K562 (cell line): ENCODE measurements at regions not wholly inside any gene's neighbourhood (a gene's known extent, or its start where the extent isn't known, plus 50 kb on each side); places are given as distances from the start of the nearest gene placed in this dataset.

Experiments
- FOXA3 ChIP-seq, 2 experiments: fragments of 450-650 bp in 1 of 2; sonication (generic) in 1 of 2; formaldehyde crosslinking; IDR thresholded peaks in 1 of 2; conservative IDR thresholded peaks in 1 of 2; 2 replicates each; pipeline versions ENCODE4 v1.4.0 to v1.8.0; 2020 to 2022; ENCODE audit warnings: mild to moderate bottlenecking in 2 of 2, missing genetic modification reagents in 1 of 2
- FOXK2 ChIP-seq, 2 experiments: fragments of 450-650 bp; IDR thresholded peaks in 1 of 2; conservative IDR thresholded peaks in 1 of 2; 2 replicates each; pipeline ENCODE4 v1.6.1; 2016; ENCODE audit warnings: low read depth in 2 of 2, mild to moderate bottlenecking in 1 of 2
- JUND ChIP-seq, 2 experiments: IDR thresholded peaks; 2 replicates in 1 of 2; 3 replicates in 1 of 2; pipeline ENCODE4 v1.6.1; 2011; ENCODE audit warnings: borderline replicate concordance in 2 of 2, low read depth in 2 of 2, low read length in 2 of 2, improper control_type of control experiment in 1 of 2, missing biosample characterization in 1 of 2, missing genetic modification characterization in 1 of 2, missing genetic modification reagents in 1 of 2
- MAZ ChIP-seq, 2 experiments: fragments of 450-650 bp in 1 of 2; sonication (generic) in 1 of 2; formaldehyde crosslinking; IDR thresholded peaks in 1 of 2; conservative IDR thresholded peaks in 1 of 2; 2 replicates each; pipeline versions ENCODE4 v1.4.0 to v1.5.0; 2020; ENCODE audit warnings: mild to moderate bottlenecking in 1 of 2, missing genetic modification reagents in 1 of 2
- NFRKB ChIP-seq: fragments of 450-650 bp; IDR thresholded peaks from 2 replicates; pipeline ENCODE4 v1.6.1; 2016; ENCODE audit warnings: low read depth
- ZNF785 ChIP-seq: fragments of 250-450 bp; sonication (Bioruptor Pico); IDR thresholded peaks from 2 replicates; pipeline ENCODE4 v1.4.0; 2020; ENCODE audit warnings: mild to moderate bottlenecking
- TF ChIP-seq, protein P1 (sequence below), 2 experiments: fragments of 450-650 bp; IDR thresholded peaks; 2 replicates each; pipeline ENCODE4 v1.6.1; 2016; ENCODE audit warnings: mild to moderate bottlenecking in 2 of 2, borderline replicate concordance in 1 of 2, low read depth in 1 of 2, moderate library complexity in 1 of 2
- TF ChIP-seq, protein P2 (sequence below), 2 experiments: fragments of 450-650 bp in 1 of 2; sonication (generic) in 1 of 2; formaldehyde crosslinking in 1 of 2; IDR thresholded peaks; 2 replicates each; pipeline versions ENCODE4 v1.7.1 to v1.9.0; 2016 to 2022; ENCODE audit warnings: inconsistent platforms in 1 of 2, mild to moderate bottlenecking in 1 of 2, missing genetic modification reagents in 1 of 2

- TF ChIP-seq, protein P1, sequence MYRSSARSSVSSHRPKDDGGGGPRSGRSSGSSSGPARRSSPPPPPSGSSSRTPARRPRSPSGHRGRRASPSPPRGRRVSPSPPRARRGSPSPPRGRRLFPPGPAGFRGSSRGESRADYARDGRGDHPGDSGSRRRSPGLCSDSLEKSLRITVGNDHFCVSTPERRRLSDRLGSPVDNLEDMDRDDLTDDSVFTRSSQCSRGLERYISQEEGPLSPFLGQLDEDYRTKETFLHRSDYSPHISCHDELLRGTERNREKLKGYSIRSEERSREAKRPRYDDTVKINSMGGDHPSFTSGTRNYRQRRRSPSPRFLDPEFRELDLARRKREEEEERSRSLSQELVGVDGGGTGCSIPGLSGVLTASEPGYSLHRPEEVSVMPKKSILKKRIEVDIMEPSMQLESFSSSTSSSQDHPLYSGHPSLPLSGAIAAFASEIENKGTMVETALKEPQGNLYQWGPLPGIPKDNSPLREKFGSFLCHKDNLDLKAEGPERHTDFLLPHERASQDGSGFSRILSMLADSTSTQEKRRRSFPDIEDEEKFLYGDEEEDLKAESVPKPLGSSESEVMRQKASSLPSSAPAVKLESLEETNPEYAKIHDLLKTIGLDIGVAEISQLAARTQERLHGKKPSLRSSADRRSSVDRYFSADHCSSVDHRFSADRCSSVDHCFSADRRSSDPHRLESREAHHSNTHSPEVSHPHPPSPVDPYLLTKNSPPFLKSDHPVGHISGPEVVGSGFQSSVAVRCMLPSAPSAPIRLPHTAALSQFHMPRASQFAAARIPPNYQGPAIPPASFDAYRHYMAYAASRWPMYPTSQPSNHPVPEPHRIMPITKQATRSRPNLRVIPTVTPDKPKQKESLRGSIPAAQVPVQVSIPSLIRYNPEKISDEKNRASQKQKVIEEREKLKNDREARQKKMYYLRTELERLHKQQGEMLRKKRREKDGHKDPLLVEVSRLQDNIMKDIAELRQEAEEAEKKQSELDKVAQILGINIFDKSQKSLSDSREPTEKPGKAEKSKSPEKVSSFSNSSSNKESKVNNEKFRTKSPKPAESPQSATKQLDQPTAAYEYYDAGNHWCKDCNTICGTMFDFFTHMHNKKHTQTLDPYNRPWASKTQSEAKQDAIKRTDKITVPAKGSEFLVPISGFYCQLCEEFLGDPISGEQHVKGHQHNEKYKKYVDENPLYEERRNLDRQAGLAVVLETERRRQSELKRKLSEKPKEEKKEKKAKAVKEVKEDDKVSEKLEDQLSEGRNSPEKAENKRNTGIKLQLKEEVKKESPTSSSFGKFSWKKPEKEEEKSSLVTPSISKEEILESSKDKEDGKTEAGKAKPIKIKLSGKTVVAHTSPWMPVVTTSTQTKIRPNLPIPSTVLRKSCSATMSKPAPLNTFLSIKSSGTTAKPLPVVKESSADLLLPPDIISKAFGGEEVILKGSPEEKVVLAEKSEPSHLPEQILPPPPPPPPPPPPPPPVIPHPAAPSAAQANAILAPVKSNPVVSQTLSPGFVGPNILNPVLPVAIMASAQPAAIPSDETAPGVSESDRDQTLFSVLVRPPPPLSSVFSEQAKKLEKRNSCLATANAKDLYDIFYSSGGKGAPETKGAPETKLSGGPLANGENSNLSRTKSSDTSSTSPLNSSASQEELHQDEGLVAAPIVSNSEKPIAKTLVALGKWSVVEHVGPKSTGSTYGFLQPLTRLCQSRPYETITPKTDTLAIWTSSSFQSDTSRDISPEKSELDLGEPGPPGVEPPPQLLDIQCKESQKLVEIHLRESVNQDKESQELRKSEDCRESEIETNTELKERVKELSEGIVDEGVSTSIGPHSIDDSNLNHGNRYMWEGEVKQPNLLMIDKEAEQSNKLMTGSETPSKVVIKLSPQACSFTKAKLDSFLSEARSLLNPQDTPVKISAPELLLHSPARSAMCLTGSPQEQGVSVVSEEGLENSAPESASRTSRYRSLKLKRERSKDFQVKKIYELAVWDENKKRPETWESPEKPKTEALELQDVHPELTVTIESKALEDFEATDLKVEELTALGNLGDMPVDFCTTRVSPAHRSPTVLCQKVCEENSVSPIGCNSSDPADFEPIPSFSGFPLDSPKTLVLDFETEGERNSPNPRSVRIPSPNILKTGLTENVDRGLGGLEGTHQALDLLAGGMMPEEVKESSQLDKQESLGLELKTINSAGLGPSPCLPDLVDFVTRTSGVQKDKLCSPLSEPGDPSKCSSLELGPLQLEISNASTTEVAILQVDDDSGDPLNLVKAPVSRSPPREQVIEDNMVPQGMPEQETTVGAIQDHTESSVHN (IDR thresholded peaks at IDR 0.05; ENCODE audit: borderline replicate concordance in 1 of 2, low read depth in 1 of 2) = no peak
- TF ChIP-seq FOXA3 (CRISPR knock-in tag; conservative IDR thresholded peaks at IDR 0.05 in 1 of 2, IDR thresholded peaks at IDR 0.05 in 1 of 2) (no peak), FOXK2 (conservative IDR thresholded peaks at IDR 0.05 in 1 of 2, IDR thresholded peaks at IDR 0.05 in 1 of 2; ENCODE audit: low read depth in 2 of 2) (no peak), MAZ (CRISPR knock-in tag; conservative IDR thresholded peaks at IDR 0.05 in 1 of 2, IDR thresholded peaks at IDR 0.05 in 1 of 2) (no peak), ZNF785 (CRISPR knock-in tag) (no peak), NFRKB (no peak), JUND (IDR thresholded peaks at IDR 0.05; ENCODE audit: borderline replicate concordance, low read depth, low read length) (no peak), JUND (tag; IDR thresholded peaks at IDR 0.05; ENCODE audit: borderline replicate concordance, low read depth, low read length) (no peak)
- TF ChIP-seq, protein P2, sequence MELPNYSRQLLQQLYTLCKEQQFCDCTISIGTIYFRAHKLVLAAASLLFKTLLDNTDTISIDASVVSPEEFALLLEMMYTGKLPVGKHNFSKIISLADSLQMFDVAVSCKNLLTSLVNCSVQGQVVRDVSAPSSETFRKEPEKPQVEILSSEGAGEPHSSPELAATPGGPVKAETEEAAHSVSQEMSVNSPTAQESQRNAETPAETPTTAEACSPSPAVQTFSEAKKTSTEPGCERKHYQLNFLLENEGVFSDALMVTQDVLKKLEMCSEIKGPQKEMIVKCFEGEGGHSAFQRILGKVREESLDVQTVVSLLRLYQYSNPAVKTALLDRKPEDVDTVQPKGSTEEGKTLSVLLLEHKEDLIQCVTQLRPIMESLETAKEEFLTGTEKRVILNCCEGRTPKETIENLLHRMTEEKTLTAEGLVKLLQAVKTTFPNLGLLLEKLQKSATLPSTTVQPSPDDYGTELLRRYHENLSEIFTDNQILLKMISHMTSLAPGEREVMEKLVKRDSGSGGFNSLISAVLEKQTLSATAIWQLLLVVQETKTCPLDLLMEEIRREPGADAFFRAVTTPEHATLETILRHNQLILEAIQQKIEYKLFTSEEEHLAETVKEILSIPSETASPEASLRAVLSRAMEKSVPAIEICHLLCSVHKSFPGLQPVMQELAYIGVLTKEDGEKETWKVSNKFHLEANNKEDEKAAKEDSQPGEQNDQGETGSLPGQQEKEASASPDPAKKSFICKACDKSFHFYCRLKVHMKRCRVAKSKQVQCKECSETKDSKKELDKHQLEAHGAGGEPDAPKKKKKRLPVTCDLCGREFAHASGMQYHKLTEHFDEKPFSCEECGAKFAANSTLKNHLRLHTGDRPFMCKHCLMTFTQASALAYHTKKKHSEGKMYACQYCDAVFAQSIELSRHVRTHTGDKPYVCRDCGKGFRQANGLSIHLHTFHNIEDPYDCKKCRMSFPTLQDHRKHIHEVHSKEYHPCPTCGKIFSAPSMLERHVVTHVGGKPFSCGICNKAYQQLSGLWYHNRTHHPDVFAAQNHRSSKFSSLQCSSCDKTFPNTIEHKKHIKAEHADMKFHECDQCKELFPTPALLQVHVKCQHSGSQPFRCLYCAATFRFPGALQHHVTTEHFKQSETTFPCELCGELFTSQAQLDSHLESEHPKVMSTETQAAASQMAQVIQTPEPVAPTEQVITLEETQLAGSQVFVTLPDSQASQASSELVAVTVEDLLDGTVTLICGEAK (IDR thresholded peaks at IDR 0.05) = no peak
- TF ChIP-seq, protein P2 (CRISPR knock-in tag; IDR thresholded peaks at IDR 0.05) = no peak
These were observed 109.6 kb downstream of the WDR11 start (continued) for GRCh38 chr10:120960725-120961124.
